NCI-H524 treated with DMSO at 0.1 percent for 48 hours (cell line): ENCODE measurements at regions not wholly inside any gene's neighbourhood (a gene's known extent, or its start where the extent isn't known, plus 50 kb on each side); places are given as distances from the start of the nearest gene placed in this dataset.
"Not testable (repeated sequence)": the region's sequence is repeated elsewhere in the genome, so short reads cannot be mapped to it uniquely, and the experiment has no call there.

Experiments
- DNase-seq: peaks from one replicate; lab custom pipeline; 2025; lab: John Stamatoyannopoulos, UW

GRCh38 chr4:23956601-23957364 is 66.9 kb upstream of the PPARGC1A start:
- DNase-seq, result no peak

GRCh38 chr4:23952258-23952657 is 62.4 kb upstream of the PPARGC1A start:
- DNase-seq, result no peak

- DNase-seq, result no peak
Measured at GRCh38 chr4:23947826-23948225, 58.0 kb upstream of the PPARGC1A start.

- DNase-seq, result no peak
Measured at GRCh38 chr4:23946299-23946698, 56.5 kb upstream of the PPARGC1A start.

- no peak for DNase-seq
Measured at GRCh38 chr4:23945451-23946017, 55.7 kb upstream of the PPARGC1A start.

GRCh38 chr4:23944556-23944955 is 54.7 kb upstream of the PPARGC1A start:
- not testable (repeated sequence) for DNase-seq

GRCh38 chr4:23943478-23943877 is 53.6 kb upstream of the PPARGC1A start:
- no peak for DNase-seq

- no peak for DNase-seq
Measured at GRCh38 chr4:23942471-23942870, 52.6 kb upstream of the PPARGC1A start.
